Astrocyte (in vitro differentiated cells and primary cell): ENCODE measurements at regions not wholly inside any gene's neighbourhood (a gene's known extent, or its start where the extent isn't known, plus 50 kb on each side); places are given as distances from the start of the nearest gene placed in this dataset.
A peak's percentile ranks its signal among the peaks of the same experiment; 100 is the strongest.

Experiments used
- DNase-seq: peaks from one replicate; pipeline ENCODE4 v3.0.0-alpha.2; 2010; ENCODE audit warnings: low read depth
- FAIRE-seq: peaks from 2 replicates; lab custom pipeline; 2011; peaks lifted over from hg19 to GRCh38; lab: Jason Lieb, UNC
- H2AFZ ChIP-seq: 2 replicates; pipeline ENCODE4 v1.6.0; 2012; ENCODE audit warnings: low read depth, low read length, inconsistent platforms
- H3K27ac ChIP-seq: 2 replicates; pipeline ENCODE4 v1.5.1; 2011; ENCODE audit warnings: low read depth, low read length, inconsistent platforms
- H3K27me3 ChIP-seq: 2 replicates; pipeline ENCODE4 v1.6.0; 2011; ENCODE audit warnings: low read length, inconsistent platforms; ENCODE audit not compliant: insufficient read depth
- H3K36me3 ChIP-seq: 2 replicates; pipeline ENCODE4 v1.5.1; 2011; ENCODE audit warnings: low read length, inconsistent platforms; ENCODE audit not compliant: insufficient read depth
- H3K4me1 ChIP-seq: 2 replicates; pipeline ENCODE4 v1.5.1; 2011; ENCODE audit warnings: low read length, inconsistent platforms; ENCODE audit not compliant: insufficient read depth
- H3K4me2 ChIP-seq: 2 replicates; pipeline ENCODE4 v1.6.0; 2012; ENCODE audit warnings: low read length, inconsistent platforms
- H3K4me3 ChIP-seq: 2 replicates; pipeline ENCODE4 v1.5.1; 2011; ENCODE audit warnings: low read depth, mild to moderate bottlenecking, low read length, inconsistent platforms; ENCODE audit not compliant: insufficient read depth
- H3K79me2 ChIP-seq: 2 replicates; pipeline ENCODE4 v1.6.0; 2012; ENCODE audit warnings: mild to moderate bottlenecking, low read length, inconsistent platforms; ENCODE audit not compliant: insufficient read depth
- H3K9ac ChIP-seq: 2 replicates; pipeline ENCODE4 v1.6.0; 2012; ENCODE audit warnings: mild to moderate bottlenecking, low read length, inconsistent platforms
- H3K9me3 ChIP-seq: 2 replicates; pipeline ENCODE4 v1.5.1; 2012; ENCODE audit warnings: low read depth, mild to moderate bottlenecking, low read length, inconsistent platforms; ENCODE audit not compliant: insufficient read depth
- H4K20me1 ChIP-seq: 2 replicates; pipeline ENCODE4 v1.6.0; 2012; ENCODE audit warnings: low read length, inconsistent platforms; ENCODE audit not compliant: insufficient read depth
- H3K27ac Mint-ChIP-seq: one replicate; pipeline ENCODE4 v1.8.0; 2021; ENCODE audit warnings: mild to moderate bottlenecking, mixed read lengths; ENCODE audit not compliant: unreplicated experiment
- H3K27me3 Mint-ChIP-seq: one replicate; pipeline ENCODE4 v1.8.0; 2021; ENCODE audit warnings: low read depth, mixed read lengths; ENCODE audit not compliant: unreplicated experiment
- H3K36me3 Mint-ChIP-seq: one replicate; pipeline ENCODE4 v1.8.0; 2021; ENCODE audit warnings: low read depth, mixed read lengths; ENCODE audit not compliant: unreplicated experiment
- H3K4me1 Mint-ChIP-seq: one replicate; pipeline ENCODE4 v1.8.0; 2021; ENCODE audit warnings: low read depth, mixed read lengths; ENCODE audit not compliant: unreplicated experiment
- H3K4me3 Mint-ChIP-seq: one replicate; pipeline ENCODE4 v1.8.0; 2021; ENCODE audit warnings: mild to moderate bottlenecking, moderate library complexity, mixed read lengths; ENCODE audit not compliant: unreplicated experiment
- H3K9me3 Mint-ChIP-seq: one replicate; pipeline ENCODE4 v1.8.0; 2021; ENCODE audit warnings: mild to moderate bottlenecking, mixed read lengths; ENCODE audit not compliant: unreplicated experiment
- CTCF ChIP-seq: IDR thresholded peaks from 2 replicates; pipeline ENCODE4 v1.5.1; 2011; ENCODE audit warnings: low read depth, mild to moderate bottlenecking, inconsistent platforms, low read length, moderate library complexity; ENCODE audit not compliant: insufficient read depth
- EZH2 ChIP-seq: IDR thresholded peaks from 2 replicates; pipeline ENCODE4 v1.6.1; 2012; ENCODE audit warnings: mild to moderate bottlenecking, low read length, inconsistent platforms; ENCODE audit not compliant: insufficient read depth

GRCh38 chr1:229068270-229068987 lies 202.5 kb upstream of the RAB4A start:
- H3K27me3 Mint-ChIP-seq, result peaks cover 37% of the 10 kb centered on the region
- H4K20me1 ChIP-seq, result no peaks in the 10 kb centered on the region
- no peak overlapping the region for H2AFZ ChIP-seq
- peaks cover 4% of the 10 kb centered on the region for H3K27me3 ChIP-seq
- H3K9me3 ChIP-seq, result no peaks in the 10 kb centered on the region
- H3K9ac ChIP-seq, result no peak overlapping the region
- H3K79me2 ChIP-seq, result no peaks in the 10 kb centered on the region
- FAIRE-seq, result no peak
- H3K9me3 Mint-ChIP-seq, result peaks cover 5% of the 10 kb centered on the region
- no peak overlapping the region for H3K4me3 ChIP-seq
- H3K4me1 Mint-ChIP-seq, result peaks cover 7% of the 10 kb centered on the region
- no peak overlapping the region for H3K4me2 ChIP-seq
- H3K27ac Mint-ChIP-seq, result no peak overlapping the region
- no peaks in the 10 kb centered on the region for H3K36me3 ChIP-seq
- no peak overlapping the region for H3K27ac ChIP-seq
- no peak overlapping the region for H3K4me3 Mint-ChIP-seq
- no peaks in the 10 kb centered on the region for H3K36me3 Mint-ChIP-seq
- peaks cover 4% of the 10 kb centered on the region for H3K4me1 ChIP-seq
- no peak for DNase-seq
- no peak for TF ChIP-seq EZH2
- no peak for TF ChIP-seq CTCF

GRCh38 chr1:229069176-229069575 lies 201.7 kb upstream of the RAB4A start:
- peaks cover 4% of the 10 kb centered on the region for H3K27me3 ChIP-seq
- H3K4me3 Mint-ChIP-seq, result no peak overlapping the region
- peaks cover 5% of the 10 kb centered on the region for H3K9me3 Mint-ChIP-seq
- no peaks in the 10 kb centered on the region for H3K79me2 ChIP-seq
- H3K36me3 Mint-ChIP-seq, result no peaks in the 10 kb centered on the region
- no peaks in the 10 kb centered on the region for H3K36me3 ChIP-seq
- no peak overlapping the region for H3K4me2 ChIP-seq
- no peak for FAIRE-seq
- no peak for DNase-seq
- H2AFZ ChIP-seq, result no peak overlapping the region
- no peaks in the 10 kb centered on the region for H3K9me3 ChIP-seq
- no peaks in the 10 kb centered on the region for H4K20me1 ChIP-seq
- H3K27ac ChIP-seq, result no peak overlapping the region
- TF ChIP-seq EZH2, result no peak
- no peak overlapping the region for H3K4me3 ChIP-seq
- H3K27ac Mint-ChIP-seq, result no peak overlapping the region
- H3K4me1 Mint-ChIP-seq, result peaks cover 4% of the 10 kb centered on the region
- peaks cover 38% of the 10 kb centered on the region for H3K27me3 Mint-ChIP-seq
- no peak overlapping the region for H3K9ac ChIP-seq
- H3K4me1 ChIP-seq, result peaks cover 4% of the 10 kb centered on the region

GRCh38 chr1:229070168-229070567 lies 200.7 kb upstream of the RAB4A start:
- no peak for FAIRE-seq
- Histone ChIP-seq H3K9me3 (no peaks in the 10 kb centered on the region), H3K27ac (no peak overlapping the region), H3K9ac (no peak overlapping the region), H3K4me1 (peaks cover 4% of the 10 kb centered on the region), H2AFZ (no peak overlapping the region), H3K4me3 (no peak overlapping the region), H3K79me2 (no peaks in the 10 kb centered on the region), H3K36me3 (no peaks in the 10 kb centered on the region), H4K20me1 (no peaks in the 10 kb centered on the region), H3K27me3 (peaks cover 4% of the 10 kb centered on the region), H3K4me2 (no peak overlapping the region)
- H3K4me3 Mint-ChIP-seq, result no peak overlapping the region
- TF ChIP-seq EZH2, result no peak
- H3K9me3 Mint-ChIP-seq, result peaks cover 2% of the 10 kb centered on the region
- no peak overlapping the region for H3K27ac Mint-ChIP-seq
- peak; percentile 22 for DNase-seq
- H3K36me3 Mint-ChIP-seq, result no peaks in the 10 kb centered on the region
- no peaks in the 10 kb centered on the region for H3K4me1 Mint-ChIP-seq
- H3K27me3 Mint-ChIP-seq, result peaks cover 37% of the 10 kb centered on the region
